CD4-positive, alpha-beta memory T cell (primary cell): ENCODE measurements at regions not wholly inside any gene's neighbourhood (a gene's known extent, or its start where the extent isn't known, plus 50 kb on each side); places are given as distances from the start of the nearest gene placed in this dataset.
A peak's percentile ranks its signal among the peaks of the same experiment; 100 is the strongest.

Experiments used
- CTCF ChIA-PET: fragments of 350-600 bp; sonication (Branson Sonifier 250); formaldehyde crosslinking; loops from one replicate; lab custom pipeline; 2021; ENCODE audit warnings: inconsistent platforms; ENCODE audit not compliant: partially characterized antibody; lab: Charles Lee
- POLR2A ChIA-PET: fragments of 350-600 bp; sonication (Branson Sonifier 250); formaldehyde crosslinking; loops from one replicate; lab custom pipeline; 2021; ENCODE audit not compliant: partially characterized antibody; lab: Charles Lee
- DNase-seq, 5 donors: peaks; one replicate each; pipeline versions ENCODE4 v3.0.0 to v3.0.0-alpha.2; 2020 to 2022; ENCODE audit warnings: mixed read lengths in 1 of 5
- H3K27ac ChIP-seq: one replicate; pipeline ENCODE4 v1.7.0; 2013; ENCODE audit warnings: low read depth, low read length
- H3K27me3 ChIP-seq: 2 replicates; pipeline ENCODE4 v1.7.0; 2013; ENCODE audit warnings: mild to moderate bottlenecking, low read length, moderate library complexity; ENCODE audit not compliant: insufficient read depth
- H3K36me3 ChIP-seq: 2 replicates; pipeline ENCODE4 v1.7.0; 2013; ENCODE audit warnings: mild to moderate bottlenecking, low read length, moderate library complexity; ENCODE audit not compliant: insufficient read depth
- H3K4me1 ChIP-seq: 2 replicates; pipeline ENCODE4 v1.7.0; 2013; ENCODE audit warnings: mild to moderate bottlenecking, low read length, moderate library complexity; ENCODE audit not compliant: insufficient read depth
- H3K4me3 ChIP-seq, 2 donors: one replicate each; pipeline ENCODE4 v1.7.0; 2013; ENCODE audit warnings: low read length in 2 of 2, mild to moderate bottlenecking in 1 of 2
- H3K9me3 ChIP-seq, 2 donors: one replicate each; pipeline ENCODE4 v1.7.0; 2013; ENCODE audit warnings: low read length in 2 of 2, control low read depth in 1 of 2; ENCODE audit not compliant: control insufficient read depth in 1 of 2
- H3K27ac Mint-ChIP-seq, 7 donors: one replicate each; pipeline ENCODE4 v1.8.0; 2020 to 2021; ENCODE audit warnings: mixed read lengths in 7 of 7, mild to moderate bottlenecking in 6 of 7, inconsistent platforms in 3 of 7, moderate library complexity in 3 of 7
- H3K27me3 Mint-ChIP-seq, 2 donors: one replicate each; pipeline ENCODE4 v1.8.0; 2020 to 2021; ENCODE audit warnings: mixed read lengths in 2 of 2
- H3K36me3 Mint-ChIP-seq, 2 donors: one replicate each; pipeline ENCODE4 v1.8.0; 2020 to 2021; ENCODE audit warnings: mixed read lengths in 2 of 2, inconsistent platforms in 1 of 2, mild to moderate bottlenecking in 1 of 2
- H3K4me1 Mint-ChIP-seq, 4 donors: one replicate each; pipeline ENCODE4 v1.8.0; 2020 to 2021; ENCODE audit warnings: mixed read lengths in 4 of 4, mild to moderate bottlenecking in 1 of 4
- H3K4me3 Mint-ChIP-seq, 8 donors: one replicate each; pipeline ENCODE4 v1.8.0; 2020 to 2021; ENCODE audit warnings: mixed read lengths in 8 of 8, mild to moderate bottlenecking in 7 of 8, moderate library complexity in 6 of 8, inconsistent platforms in 3 of 8
- H3K9me3 Mint-ChIP-seq, 8 donors: one replicate each; pipeline ENCODE4 v1.8.0; 2020 to 2021; ENCODE audit warnings: mixed read lengths in 8 of 8, mild to moderate bottlenecking in 5 of 8, inconsistent platforms in 3 of 8, moderate library complexity in 1 of 8
- intact Hi-C: fragments of 100-400 bp; cut with micrococcal nuclease; formaldehyde crosslinking; loops from one replicate; pipeline ENCODE4 v1.15.1; 2023

DNA sequence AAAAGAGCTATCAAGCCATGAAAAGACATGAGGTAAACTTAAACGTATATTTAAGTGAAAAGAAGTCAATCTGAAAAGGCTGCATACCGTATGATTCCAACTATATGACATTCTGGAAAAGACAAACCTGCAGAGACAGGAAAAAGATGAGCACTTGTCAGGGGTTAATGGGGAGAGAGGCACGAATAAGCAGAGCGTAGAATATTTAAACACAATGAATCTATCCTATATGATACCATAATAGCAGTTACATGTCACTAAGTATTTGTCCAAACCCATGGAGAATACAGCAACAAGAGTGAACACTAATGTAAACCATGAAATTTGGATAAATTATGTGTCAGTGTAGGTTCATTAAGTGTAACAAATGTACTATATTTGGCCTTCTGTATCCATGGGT lies 560.3 kb upstream of the ANO3 start:
- peaks cover 0 to 11% (median 6%) of the 10 kb centered on the region in 8 donors for H3K9me3 Mint-ChIP-seq
- CTCF ChIA-PET = no interaction called here
- Histone ChIP-seq H3K36me3 (no peaks in the 10 kb centered on the region), H3K27ac (no peak overlapping the region), H3K27me3 (no peaks in the 10 kb centered on the region), H3K4me3 (no peak overlapping the region), H3K4me1 (no peaks in the 10 kb centered on the region), H3K9me3 (peaks cover 0 to 3% of the 10 kb centered on the region in 2 donors)
- DNase-seq = no peak
- H3K4me3 Mint-ChIP-seq = no peak overlapping the region
- intact Hi-C loops = no loop called here
- H3K36me3 Mint-ChIP-seq = no peaks in the 10 kb centered on the region
- H3K27ac Mint-ChIP-seq = no peak overlapping the region
- no peaks in the 10 kb centered on the region for H3K27me3 Mint-ChIP-seq
- POLR2A ChIA-PET = no interaction called here
- no peaks in the 10 kb centered on the region for H3K4me1 Mint-ChIP-seq

- Mint-ChIP-seq H3K4me3 (no peak overlapping the region), H3K36me3 (no peaks in the 10 kb centered on the region), H3K9me3 (peaks cover 0 to 12% (median 3%) of the 10 kb centered on the region in 8 donors), H3K27me3 (no peaks in the 10 kb centered on the region), H3K27ac (peak overlapping the region in 1 of 7 donors; percentile 24), H3K4me1 (no peaks in the 10 kb centered on the region)
- ChIA-PET CTCF (no interaction called here), POLR2A (no interaction called here)
- no peaks in the 10 kb centered on the region for H3K27me3 ChIP-seq
- no peak overlapping the region for H3K4me3 ChIP-seq
- no peaks in the 10 kb centered on the region for H3K36me3 ChIP-seq
- H3K4me1 ChIP-seq = no peaks in the 10 kb centered on the region
- intact Hi-C loops = no loop called here
- no peak overlapping the region for H3K27ac ChIP-seq
- DNase-seq = no peak
- H3K9me3 ChIP-seq = peaks cover 0 to 3% of the 10 kb centered on the region in 2 donors
Observed at GRCh38 chr11:25775603-25776002, 556.3 kb upstream of the ANO3 start.

GRCh38 chr11:25776238-25776637 lies 555.7 kb upstream of the ANO3 start:
- no peak overlapping the region for H3K27ac Mint-ChIP-seq
- no peaks in the 10 kb centered on the region for H3K27me3 Mint-ChIP-seq
- peaks cover 0 to 3% of the 10 kb centered on the region in 2 donors for H3K9me3 ChIP-seq
- H3K4me1 ChIP-seq = no peaks in the 10 kb centered on the region
- H3K4me3 Mint-ChIP-seq = no peak overlapping the region
- H3K4me1 Mint-ChIP-seq = no peaks in the 10 kb centered on the region
- H3K36me3 Mint-ChIP-seq = no peaks in the 10 kb centered on the region
- peaks cover 0 to 7% (median 2%) of the 10 kb centered on the region in 8 donors for H3K9me3 Mint-ChIP-seq
- no peaks in the 10 kb centered on the region for H3K27me3 ChIP-seq
- CTCF ChIA-PET = no interaction called here
- H3K36me3 ChIP-seq = no peaks in the 10 kb centered on the region
- intact Hi-C loops = no loop called here
- no peak overlapping the region for H3K4me3 ChIP-seq
- DNase-seq = no peak
- POLR2A ChIA-PET = no interaction called here
- no peak overlapping the region for H3K27ac ChIP-seq

- H3K4me1 Mint-ChIP-seq = no peaks in the 10 kb centered on the region
- H3K4me1 ChIP-seq = no peaks in the 10 kb centered on the region
- H3K4me3 Mint-ChIP-seq = no peak overlapping the region
- H3K27ac ChIP-seq = no peak overlapping the region
- POLR2A ChIA-PET = no interaction called here
- no peaks in the 10 kb centered on the region for H3K27me3 Mint-ChIP-seq
- no peaks in the 10 kb centered on the region for H3K36me3 ChIP-seq
- no peaks in the 10 kb centered on the region for H3K36me3 Mint-ChIP-seq
- CTCF ChIA-PET = no interaction called here
- H3K9me3 Mint-ChIP-seq = peaks cover 2 to 10% (median 4%) of the 10 kb centered on the region in 8 donors
- intact Hi-C loops = no loop called here
- DNase-seq = no peak
- no peak overlapping the region for H3K4me3 ChIP-seq
- no peaks in the 10 kb centered on the region for H3K27me3 ChIP-seq
- H3K27ac Mint-ChIP-seq = no peak overlapping the region
- no peaks in the 10 kb centered on the region for H3K9me3 ChIP-seq
Observed at GRCh38 chr11:25777343-25777742, 554.6 kb upstream of the ANO3 start.

GRCh38 chr11:25779033-25779432 lies 552.9 kb upstream of the ANO3 start:
- CTCF ChIA-PET = no interaction called here
- Mint-ChIP-seq H3K4me1 (no peaks in the 10 kb centered on the region), H3K27ac (no peak overlapping the region), H3K9me3 (peaks cover 2 to 20% (median 6%) of the 10 kb centered on the region in 8 donors), H3K4me3 (no peak overlapping the region), H3K27me3 (no peaks in the 10 kb centered on the region), H3K36me3 (no peaks in the 10 kb centered on the region)
- H3K36me3 ChIP-seq = no peaks in the 10 kb centered on the region
- DNase-seq = no peak
- no peak overlapping the region for H3K4me3 ChIP-seq
- H3K27me3 ChIP-seq = no peaks in the 10 kb centered on the region
- no peaks in the 10 kb centered on the region for H3K4me1 ChIP-seq
- H3K27ac ChIP-seq = no peak overlapping the region
- intact Hi-C loops = no loop called here
- POLR2A ChIA-PET = no interaction called here
- H3K9me3 ChIP-seq = no peaks in the 10 kb centered on the region

DNA sequence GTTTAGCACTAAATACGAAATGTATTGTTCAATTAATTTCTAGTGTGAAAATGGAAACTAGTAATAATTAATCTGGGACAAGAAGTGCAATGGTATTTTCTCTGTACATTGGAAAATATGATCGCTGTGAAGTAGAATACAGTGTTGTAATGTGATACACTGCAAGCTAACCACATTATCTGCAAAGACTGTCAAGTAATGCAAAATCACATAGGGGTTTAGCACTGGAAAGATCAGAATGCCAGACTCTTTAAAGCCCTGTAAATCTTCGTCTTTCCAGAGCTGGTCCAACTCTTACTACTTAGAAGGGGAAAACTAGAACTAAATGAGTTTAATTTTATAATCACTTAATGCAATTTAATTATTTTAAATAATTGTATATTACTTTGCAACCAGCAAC lies 544.5 kb upstream of the ANO3 start:
- Histone ChIP-seq H3K27me3 (no peaks in the 10 kb centered on the region), H3K4me1 (no peaks in the 10 kb centered on the region), H3K4me3 (no peak overlapping the region), H3K27ac (no peak overlapping the region), H3K36me3 (no peaks in the 10 kb centered on the region), H3K9me3 (no peaks in the 10 kb centered on the region)
- H3K9me3 Mint-ChIP-seq = peaks cover 0 to 13% (median 8%) of the 10 kb centered on the region in 8 donors
- ChIA-PET CTCF (no interaction called here), POLR2A (no interaction called here)
- H3K27me3 Mint-ChIP-seq = no peaks in the 10 kb centered on the region
- DNase-seq = no peak
- H3K4me1 Mint-ChIP-seq = no peaks in the 10 kb centered on the region
- H3K27ac Mint-ChIP-seq = no peak overlapping the region
- H3K4me3 Mint-ChIP-seq = no peak overlapping the region
- no peaks in the 10 kb centered on the region for H3K36me3 Mint-ChIP-seq
- intact Hi-C loops = no loop called here

DNA sequence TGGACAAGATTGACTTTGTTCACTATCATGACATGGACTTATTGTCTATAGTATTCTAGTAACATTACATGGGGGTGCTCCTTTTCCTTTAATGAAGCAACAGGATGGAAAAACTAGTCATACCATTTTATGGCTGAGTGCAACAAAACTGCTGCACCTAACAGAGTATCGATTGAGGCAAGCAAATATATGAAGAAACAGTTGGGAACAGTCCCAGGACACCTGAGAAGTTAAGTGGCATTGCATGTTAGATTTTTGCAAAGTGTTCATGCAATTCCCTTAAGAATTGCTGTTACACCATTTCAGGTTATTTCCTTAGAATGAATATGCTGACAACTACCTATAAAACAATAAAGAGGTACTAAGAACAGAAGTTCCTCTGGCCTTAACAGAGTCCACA lies 541.5 kb upstream of the ANO3 start:
- Histone ChIP-seq H3K27ac (no peak overlapping the region), H3K36me3 (no peaks in the 10 kb centered on the region), H3K4me3 (no peak overlapping the region), H3K9me3 (peaks cover 0 to 4% of the 10 kb centered on the region in 2 donors), H3K4me1 (no peaks in the 10 kb centered on the region), H3K27me3 (no peaks in the 10 kb centered on the region)
- Mint-ChIP-seq H3K4me1 (no peaks in the 10 kb centered on the region), H3K27me3 (no peaks in the 10 kb centered on the region), H3K4me3 (no peak overlapping the region), H3K9me3 (peaks cover 0 to 9% (median 2%) of the 10 kb centered on the region in 8 donors), H3K36me3 (no peaks in the 10 kb centered on the region), H3K27ac (no peak overlapping the region)
- intact Hi-C loops = no loop called here
- ChIA-PET CTCF (no interaction called here), POLR2A (no interaction called here)
- no peak for DNase-seq

DNA sequence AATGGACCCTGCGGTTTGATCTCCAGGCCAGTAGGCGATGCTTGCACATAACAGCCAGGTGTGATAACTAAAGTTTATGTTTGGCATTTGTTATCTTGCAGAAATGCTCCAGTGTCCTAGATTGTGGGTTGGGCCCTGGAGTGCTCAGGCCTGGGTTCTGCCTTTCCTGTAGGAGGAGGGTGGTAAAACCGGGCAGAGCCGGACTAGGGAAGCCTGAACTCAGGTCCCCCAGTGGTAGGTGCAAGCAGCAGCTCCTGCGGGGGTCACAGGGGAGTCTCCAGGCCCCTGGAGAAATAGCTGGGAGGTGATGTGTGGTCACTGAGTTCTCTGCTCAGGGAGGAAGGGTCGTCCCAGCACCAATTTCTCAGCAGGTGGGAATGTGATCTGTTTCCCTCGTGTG lies 538.3 kb upstream of the ANO3 start:
- Mint-ChIP-seq H3K4me1 (no peaks in the 10 kb centered on the region), H3K9me3 (peaks cover 0 to 11% (median 4%) of the 10 kb centered on the region in 8 donors), H3K4me3 (no peak overlapping the region), H3K27ac (no peak overlapping the region), H3K36me3 (no peaks in the 10 kb centered on the region), H3K27me3 (no peaks in the 10 kb centered on the region)
- POLR2A ChIA-PET = no interaction called here
- no peak for DNase-seq
- no peaks in the 10 kb centered on the region for H3K4me1 ChIP-seq
- peaks cover 0 to 4% of the 10 kb centered on the region in 2 donors for H3K9me3 ChIP-seq
- intact Hi-C loops = no loop called here
- CTCF ChIA-PET = no interaction called here
- no peaks in the 10 kb centered on the region for H3K27me3 ChIP-seq
- H3K4me3 ChIP-seq = no peak overlapping the region
- no peaks in the 10 kb centered on the region for H3K36me3 ChIP-seq
- H3K27ac ChIP-seq = no peak overlapping the region
